B cell (primary cell): ENCODE measurements at regions not wholly inside any gene's neighbourhood (a gene's known extent, or its start where the extent isn't known, plus 50 kb on each side); places are given as distances from the start of the nearest gene placed in this dataset.

Experiments
- ATAC-seq: fragments of 200-7000 bp; cut with Tn5 transposase; one replicate; pipeline ENCODE4 v1.10.0; 2021; ENCODE audit warnings: low read depth, mild to moderate bottlenecking, moderate number of reproducible peaks, moderate library complexity
- CTCF ChIA-PET: fragments of 350-600 bp; sonication (Branson Sonifier 250); formaldehyde crosslinking; loops from one replicate; lab custom pipeline; 2021; ENCODE audit warnings: antibody characterized with exemption, inconsistent platforms; lab: Charles Lee
- POLR2A ChIA-PET: fragments of 350-600 bp; sonication (Branson Sonifier 250); formaldehyde crosslinking; loops from one replicate; lab custom pipeline; 2021; ENCODE audit warnings: antibody characterized with exemption; lab: Charles Lee
- DNase-seq: peaks from one replicate; pipeline ENCODE4 v3.0.0; 2013
- H2AFZ ChIP-seq: 2 replicates; pipeline ENCODE4 v1.6.1; 2012; ENCODE audit warnings: mild to moderate bottlenecking, low read depth, low read length; ENCODE audit not compliant: insufficient read depth, poor library complexity, severe bottlenecking
- H3K27ac ChIP-seq, 2 donors: 1 replicate in 1 of 2; 2 replicates in 1 of 2; pipeline ENCODE4 v1.5.1; 2012 to 2013; ENCODE audit warnings: low read length in 2 of 2, mild to moderate bottlenecking in 2 of 2, moderate library complexity in 1 of 2
- H3K27me3 ChIP-seq, 4 experiments: fragments of 200-600 bp in 1 of 4; sonication (generic) in 1 of 4; replicated peaks in 1 of 4; 1 replicate in 2 of 4; 2 replicates in 2 of 4; pipeline versions ENCODE4 v1.6.1 to v1.7.0; 2013 to 2016; ENCODE audit warnings: low read length in 3 of 4, mild to moderate bottlenecking in 2 of 4, mixed read lengths in 1 of 4, moderate library complexity in 1 of 4; ENCODE audit not compliant: insufficient read depth in 4 of 4, control insufficient read depth in 3 of 4; ENCODE audit errors: control extremely low read depth in 1 of 4
- H3K36me3 ChIP-seq, 2 experiments: replicated peaks in 1 of 2; 1 replicate in 1 of 2; 2 replicates in 1 of 2; pipeline versions ENCODE4 v1.6.1 to v1.7.1; 2013; ENCODE audit warnings: low read length in 1 of 2; ENCODE audit not compliant: insufficient read depth in 2 of 2, control insufficient read depth in 1 of 2; ENCODE audit errors: control extremely low read depth in 1 of 2, extremely low read depth in 1 of 2
- H3K4me1 ChIP-seq, 2 donors: fragments of 200-600 bp in 1 of 2; sonication (generic) in 1 of 2; 1 replicate in 1 of 2; 2 replicates in 1 of 2; pipeline versions ENCODE4 v1.5.1 to v1.6.1; 2013 to 2017; ENCODE audit warnings: low read length in 2 of 2; ENCODE audit not compliant: control insufficient read depth in 2 of 2, insufficient read depth in 2 of 2
- H3K4me2 ChIP-seq: replicated peaks from 2 replicates; pipeline ENCODE3; 2012; ENCODE audit warnings: mild to moderate bottlenecking, low read depth, low read length; ENCODE audit not compliant: poor library complexity, severe bottlenecking
- H3K4me3 ChIP-seq, 5 experiments: fragments of 200-600 bp in 1 of 5; sonication (generic) in 1 of 5; 1 replicate in 3 of 5; 2 replicates in 2 of 5; pipeline versions ENCODE4 v1.5.1 to v1.7.0; 2011 to 2016; ENCODE audit warnings: low read length in 4 of 5, mild to moderate bottlenecking in 4 of 5, low read depth in 2 of 5, control low read depth in 1 of 5, moderate library complexity in 1 of 5; ENCODE audit not compliant: insufficient read depth in 1 of 5; ENCODE audit errors: control extremely low read depth in 1 of 5, extremely low read depth in 1 of 5
- H3K79me2 ChIP-seq: fragments of 200-600 bp; sonication (generic); one replicate; pipeline ENCODE4 v1.6.0; 2016; ENCODE audit warnings: low read length; ENCODE audit not compliant: control insufficient read depth, insufficient read depth
- H3K9ac ChIP-seq: fragments of 200-600 bp; sonication (generic); 2 replicates; pipeline ENCODE4 v1.6.1; 2017; ENCODE audit warnings: mild to moderate bottlenecking, low read length, moderate library complexity
- H3K9me3 ChIP-seq, 3 donors: one replicate each; pipeline versions ENCODE4 v1.6.1 to v1.7.1; 2013; ENCODE audit warnings: low read length in 2 of 3; ENCODE audit not compliant: control insufficient read depth in 2 of 3, insufficient read depth in 1 of 3; ENCODE audit errors: control extremely low read depth in 1 of 3
- H4K20me1 ChIP-seq: 2 replicates; pipeline ENCODE4 v1.6.0; 2012; ENCODE audit warnings: mild to moderate bottlenecking, low read length; ENCODE audit not compliant: insufficient read depth, control insufficient read depth, poor library complexity, severe bottlenecking
- H3K27ac Mint-ChIP-seq: one replicate; pipeline ENCODE4 v1.8.0; 2021; ENCODE audit warnings: mixed read lengths
- H3K27me3 Mint-ChIP-seq: one replicate; pipeline ENCODE4 v1.8.0; 2021; ENCODE audit warnings: mixed read lengths
- H3K4me1 Mint-ChIP-seq: one replicate; pipeline ENCODE4 v1.8.0; 2021; ENCODE audit warnings: mixed read lengths
- H3K4me3 Mint-ChIP-seq: one replicate; pipeline ENCODE4 v1.8.0; 2021; ENCODE audit warnings: mixed read lengths
- H3K9me3 Mint-ChIP-seq: one replicate; pipeline ENCODE4 v1.8.0; 2022; ENCODE audit warnings: mixed read lengths; ENCODE audit not compliant: insufficient read depth
- CTCF ChIP-seq: fragments of 200-600 bp; IDR thresholded peaks from one replicate; pipeline ENCODE4 v1.8.0; 2022; ENCODE audit warnings: antibody characterized with exemption, mild to moderate bottlenecking
- EZH2 ChIP-seq: IDR thresholded peaks from 2 replicates; pipeline ENCODE4 v1.6.1; 2012; ENCODE audit warnings: borderline replicate concordance, low read depth, mild to moderate bottlenecking, moderate library complexity, low read length; ENCODE audit not compliant: insufficient read depth, poor library complexity, severe bottlenecking
- WGBS: methylation state at CpG from one replicate; pipeline ENCODE4 v1.1.5; 2013; ENCODE audit warnings: missing lambda C conversion rate; ENCODE audit not compliant: insufficient coverage; 5-methylcytosine and 5-hydroxymethylcytosine counted together
- intact Hi-C: fragments of 100-400 bp; cut with micrococcal nuclease; formaldehyde crosslinking; loops from one replicate; pipeline ENCODE4 v1.10.0; 2022

DNA sequence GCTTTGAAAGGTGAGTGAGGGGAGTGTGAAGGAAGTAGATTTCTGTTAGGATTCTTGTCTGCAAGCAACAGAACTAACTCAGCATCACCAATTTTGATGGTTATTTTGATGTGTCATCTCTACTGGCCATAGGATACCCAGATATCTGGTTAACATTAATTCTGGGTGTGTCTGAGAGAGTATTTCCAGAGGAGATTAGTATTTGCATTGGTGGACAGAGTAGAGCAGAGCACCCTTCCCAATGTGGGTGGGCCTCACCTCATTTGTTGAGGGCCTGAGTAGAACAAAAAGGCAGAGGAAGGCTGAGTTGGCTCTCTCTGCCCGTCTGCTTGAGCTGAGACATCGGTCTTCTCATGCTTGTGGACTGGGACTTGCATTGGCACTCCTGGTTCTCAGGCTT lies 121.8 kb upstream of the POU3F1 start:
- H3K27me3 ChIP-seq, result no peaks in the 10 kb centered on the region
- no peak for DNase-seq
- Mint-ChIP-seq H3K4me3 (no peak overlapping the region), H3K27ac (no peak overlapping the region), H3K27me3 (peaks cover 11% of the 10 kb centered on the region), H3K4me1 (peaks cover 8% of the 10 kb centered on the region), H3K9me3 (no peaks in the 10 kb centered on the region)
- H3K9me3 ChIP-seq, result peaks cover 0 to 3% (median 0%) of the 10 kb centered on the region in 3 donors
- H4K20me1 ChIP-seq, result no peaks in the 10 kb centered on the region
- WGBS, result 93% methylated on average over 2 of the region's 2 CpGs
- ChIA-PET POLR2A (no interaction called here), CTCF (no interaction called here)
- H2AFZ ChIP-seq, result no peak overlapping the region
- peaks cover 2 to 5% of the 10 kb centered on the region in 2 donors for H3K4me1 ChIP-seq
- ATAC-seq, result no peak
- H3K9ac ChIP-seq, result no peak overlapping the region
- H3K4me3 ChIP-seq, result no peak overlapping the region
- H3K4me2 ChIP-seq, result no peak overlapping the region
- TF ChIP-seq CTCF, result no peak
- TF ChIP-seq EZH2, result no peak
- H3K27ac ChIP-seq, result no peak overlapping the region
- no peaks in the 10 kb centered on the region for H3K36me3 ChIP-seq
- intact Hi-C loops, result no loop called here
- no peaks in the 10 kb centered on the region for H3K79me2 ChIP-seq

GRCh38 chr1:38166461-38166860 lies 119.9 kb upstream of the POU3F1 start:
- Histone ChIP-seq H3K9me3 (peaks cover 0 to 3% (median 0%) of the 10 kb centered on the region in 3 donors), H2AFZ (no peak overlapping the region), H3K27me3 (no peaks in the 10 kb centered on the region), H3K4me1 (no peaks in the 10 kb centered on the region), H3K79me2 (no peaks in the 10 kb centered on the region), H3K4me2 (no peak overlapping the region), H3K4me3 (no peak overlapping the region), H3K27ac (no peak overlapping the region), H3K36me3 (no peaks in the 10 kb centered on the region), H4K20me1 (no peaks in the 10 kb centered on the region), H3K9ac (no peak overlapping the region)
- TF ChIP-seq CTCF, result no peak
- no peak for TF ChIP-seq EZH2
- intact Hi-C loops, result no loop called here
- H3K4me1 Mint-ChIP-seq, result no peaks in the 10 kb centered on the region
- ATAC-seq (no peak), DNase-seq (no peak)
- H3K27ac Mint-ChIP-seq, result no peak overlapping the region
- no peak overlapping the region for H3K4me3 Mint-ChIP-seq
- ChIA-PET CTCF (no interaction called here), POLR2A (no interaction called here)
- H3K27me3 Mint-ChIP-seq, result peaks cover 14% of the 10 kb centered on the region
- no peaks in the 10 kb centered on the region for H3K9me3 Mint-ChIP-seq
- 100% methylated on average over 3 of the region's 4 CpGs for WGBS
